Fibroblast of skin of right biceps (primary cell): ENCODE measurements at regions not wholly inside any gene's neighbourhood (a gene's known extent, or its start where the extent isn't known, plus 50 kb on each side); places are given as distances from the start of the nearest gene placed in this dataset.
A peak's percentile ranks its signal among the peaks of the same experiment; 100 is the strongest.
"Not testable (repeated sequence)": the region's sequence is repeated elsewhere in the genome, so short reads cannot be mapped to it uniquely, and the experiment has no call there.

Experiments used
- DNase-seq: peaks from one replicate; pipeline ENCODE4 v3.0.0-alpha.2; 2013

GRCh38 chr2:19089476-19089875, 268.9 kb downstream of the OSR1 start:
- not testable (repeated sequence) for DNase-seq

- no peak for DNase-seq
Observed at GRCh38 chr2:19086231-19086651, 272.2 kb downstream of the OSR1 start.

GRCh38 chr2:19078709-19079108, 279.7 kb downstream of the OSR1 start:
- DNase-seq: no peak

GRCh38 chr2:19073522-19073921, 284.9 kb downstream of the OSR1 start:
- DNase-seq: peak; percentile 30

GRCh38 chr2:19072161-19072560, 286.3 kb downstream of the OSR1 start:
- no peak for DNase-seq

- no peak for DNase-seq
Observed at GRCh38 chr2:19070886-19071285, 287.5 kb downstream of the OSR1 start.

- no peak for DNase-seq
Observed at GRCh38 chr2:19068206-19068605, 290.2 kb downstream of the OSR1 start.

- no peak for DNase-seq
Observed at GRCh38 chr2:19062370-19062769, 296.1 kb downstream of the OSR1 start.

- DNase-seq: no peak
Observed at GRCh38 chr2:19059076-19059475, 299.3 kb downstream of the OSR1 start.

- DNase-seq: no peak
Observed at GRCh38 chr2:19051203-19051831, 307.1 kb downstream of the OSR1 start.

GRCh38 chr2:19050354-19050753, 308.1 kb downstream of the OSR1 start:
- no peak for DNase-seq

- DNase-seq: peak; percentile 12
Observed at GRCh38 chr2:19048593-19049266, 309.7 kb downstream of the OSR1 start.

GRCh38 chr2:19046986-19047780, 311.2 kb downstream of the OSR1 start:
- DNase-seq: peak; percentile 30

GRCh38 chr2:19045151-19045550, 313.3 kb downstream of the OSR1 start:
- no peak for DNase-seq

- DNase-seq: no peak
Observed at GRCh38 chr2:19043893-19044292, 314.5 kb downstream of the OSR1 start.

GRCh38 chr2:19041434-19042041, 316.9 kb downstream of the OSR1 start:
- DNase-seq: no peak

GRCh38 chr2:19038071-19039015, 320.1 kb downstream of the OSR1 start:
- peak; percentile 91 for DNase-seq

- DNase-seq: no peak
Observed at GRCh38 chr2:19036091-19036490, 322.3 kb downstream of the OSR1 start.

- DNase-seq: peak; percentile 48
Observed at GRCh38 chr2:19035238-19035637, 323.2 kb downstream of the OSR1 start.

- DNase-seq: no peak
Observed at GRCh38 chr2:19033240-19033639, 325.2 kb downstream of the OSR1 start.

- DNase-seq: peak; percentile 56
Observed at GRCh38 chr2:19031642-19032041, 326.8 kb downstream of the OSR1 start.

- no peak for DNase-seq
Observed at GRCh38 chr2:19029655-19030054, 328.8 kb downstream of the OSR1 start.
